ENCODE measurements at regions not wholly inside any gene's neighbourhood (a gene's known extent, or its start where the extent isn't known, plus 50 kb on each side); places are given as distances from the start of the nearest gene placed in this dataset.

GRCh38 chr2:163177592-163177991 lies 339.0 kb upstream of the KCNH7 start:
- ChIA-PET POLR2A (no interaction called here), CTCF (interaction anchor here (1.4 kb wide), 1 partner anchor 12 kb away, joined by 4 read pairs; no protein-coding TSS in a partner anchor)
- no peak overlapping the region for H3K27ac ChIP-seq (ENCODE audit: low read length in 2 of 2)
- no peak overlapping the region for H3K4me3 ChIP-seq (ENCODE audit: control extremely low read depth in 1 of 5, extremely low read depth in 1 of 5, insufficient read depth in 1 of 5, low read depth in 2 of 5, low read length in 4 of 5)
- DNase-seq (no peak), ATAC-seq (ENCODE audit: low read depth) (no peak)
- H3K9me3 ChIP-seq (ENCODE audit: control extremely low read depth in 1 of 3, control insufficient read depth in 2 of 3, insufficient read depth in 1 of 3, low read length in 2 of 3) = no peaks in the 10 kb centered on the region
- Mint-ChIP-seq H3K27me3 (no peaks in the 10 kb centered on the region), H3K4me3 (no peak overlapping the region), H3K9me3 (ENCODE audit: insufficient read depth) (no peaks in the 10 kb centered on the region), H3K4me1 (no peaks in the 10 kb centered on the region), H3K27ac (no peak overlapping the region)
- TF ChIP-seq, protein P1, sequence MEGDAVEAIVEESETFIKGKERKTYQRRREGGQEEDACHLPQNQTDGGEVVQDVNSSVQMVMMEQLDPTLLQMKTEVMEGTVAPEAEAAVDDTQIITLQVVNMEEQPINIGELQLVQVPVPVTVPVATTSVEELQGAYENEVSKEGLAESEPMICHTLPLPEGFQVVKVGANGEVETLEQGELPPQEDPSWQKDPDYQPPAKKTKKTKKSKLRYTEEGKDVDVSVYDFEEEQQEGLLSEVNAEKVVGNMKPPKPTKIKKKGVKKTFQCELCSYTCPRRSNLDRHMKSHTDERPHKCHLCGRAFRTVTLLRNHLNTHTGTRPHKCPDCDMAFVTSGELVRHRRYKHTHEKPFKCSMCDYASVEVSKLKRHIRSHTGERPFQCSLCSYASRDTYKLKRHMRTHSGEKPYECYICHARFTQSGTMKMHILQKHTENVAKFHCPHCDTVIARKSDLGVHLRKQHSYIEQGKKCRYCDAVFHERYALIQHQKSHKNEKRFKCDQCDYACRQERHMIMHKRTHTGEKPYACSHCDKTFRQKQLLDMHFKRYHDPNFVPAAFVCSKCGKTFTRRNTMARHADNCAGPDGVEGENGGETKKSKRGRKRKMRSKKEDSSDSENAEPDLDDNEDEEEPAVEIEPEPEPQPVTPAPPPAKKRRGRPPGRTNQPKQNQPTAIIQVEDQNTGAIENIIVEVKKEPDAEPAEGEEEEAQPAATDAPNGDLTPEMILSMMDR (IDR thresholded peaks at IDR 0.05) = no peak
- no peak for TF ChIP-seq EZH2 (IDR thresholded peaks at IDR 0.05; ENCODE audit: borderline replicate concordance, insufficient read depth, low read depth, low read length, poor library complexity, severe bottlenecking)
- H3K79me2 ChIP-seq (ENCODE audit: control insufficient read depth, insufficient read depth, low read length) = no peaks in the 10 kb centered on the region
- intact Hi-C loops (cut with micrococcal nuclease) = no loop called here
- no peak overlapping the region for H3K9ac ChIP-seq (ENCODE audit: low read length)
- H3K36me3 ChIP-seq (replicated peaks in 1 of 2; ENCODE audit: control extremely low read depth in 1 of 2, control insufficient read depth in 1 of 2, extremely low read depth in 1 of 2, insufficient read depth in 2 of 2, low read length in 1 of 2) = no peaks in the 10 kb centered on the region
- H2AFZ ChIP-seq (ENCODE audit: insufficient read depth, low read depth, low read length, poor library complexity, severe bottlenecking) = no peak overlapping the region
- WGBS (ENCODE audit: insufficient coverage) = 100% methylated on average over 1 of the region's 3 CpGs
- no peaks in the 10 kb centered on the region for H3K27me3 ChIP-seq (replicated peaks in 1 of 4; ENCODE audit: control extremely low read depth in 1 of 4, control insufficient read depth in 3 of 4, insufficient read depth in 4 of 4, low read length in 3 of 4)
- no peak overlapping the region for H3K4me2 ChIP-seq (replicated peaks; ENCODE audit: low read depth, low read length, poor library complexity, severe bottlenecking)
- H4K20me1 ChIP-seq (ENCODE audit: control insufficient read depth, insufficient read depth, low read length, poor library complexity, severe bottlenecking) = no peaks in the 10 kb centered on the region
- no peaks in the 10 kb centered on the region for H3K4me1 ChIP-seq (ENCODE audit: control insufficient read depth in 2 of 2, insufficient read depth in 2 of 2, low read length in 2 of 2)

DNA sequence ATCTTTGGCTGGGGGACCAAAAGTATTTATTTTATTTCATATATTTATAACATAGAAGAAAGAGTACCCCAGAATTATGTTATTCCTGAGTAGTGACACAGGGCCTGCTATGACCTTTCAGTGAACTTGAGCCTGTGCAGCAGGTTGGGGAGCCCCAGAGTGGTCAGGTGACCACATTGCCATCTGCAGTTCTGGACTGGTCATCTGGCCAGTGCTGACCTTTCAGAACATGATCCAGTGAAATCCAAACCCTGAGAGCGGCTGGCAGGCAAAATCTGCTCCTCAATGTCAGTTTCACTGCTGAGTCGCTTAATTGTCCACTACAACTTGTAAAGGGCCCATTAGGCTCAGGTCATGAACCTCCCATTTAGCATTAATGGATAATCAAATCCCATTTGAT lies 336.7 kb upstream of the KCNH7 start:
- Mint-ChIP-seq H3K4me3 (no peak overlapping the region), H3K27ac (no peak overlapping the region), H3K27me3 (no peaks in the 10 kb centered on the region), H3K9me3 (ENCODE audit: insufficient read depth) (no peaks in the 10 kb centered on the region), H3K4me1 (no peaks in the 10 kb centered on the region)
- ATAC-seq (ENCODE audit: low read depth) (no peak), DNase-seq (no peak)
- ChIA-PET POLR2A (no interaction called here), CTCF (no interaction called here)
- Histone ChIP-seq H4K20me1 (ENCODE audit: control insufficient read depth, insufficient read depth, low read length, poor library complexity, severe bottlenecking) (no peaks in the 10 kb centered on the region), H3K4me1 (ENCODE audit: control insufficient read depth in 2 of 2, insufficient read depth in 2 of 2, low read length in 2 of 2) (no peaks in the 10 kb centered on the region), H3K9me3 (ENCODE audit: control extremely low read depth in 1 of 3, control insufficient read depth in 2 of 3, insufficient read depth in 1 of 3, low read length in 2 of 3) (no peaks in the 10 kb centered on the region), H3K9ac (ENCODE audit: low read length) (no peak overlapping the region), H3K4me2 (replicated peaks; ENCODE audit: low read depth, low read length, poor library complexity, severe bottlenecking) (no peak overlapping the region), H2AFZ (ENCODE audit: insufficient read depth, low read depth, low read length, poor library complexity, severe bottlenecking) (no peak overlapping the region), H3K36me3 (replicated peaks in 1 of 2; ENCODE audit: control extremely low read depth in 1 of 2, control insufficient read depth in 1 of 2, extremely low read depth in 1 of 2, insufficient read depth in 2 of 2, low read length in 1 of 2) (no peaks in the 10 kb centered on the region), H3K79me2 (ENCODE audit: control insufficient read depth, insufficient read depth, low read length) (no peaks in the 10 kb centered on the region), H3K4me3 (ENCODE audit: control extremely low read depth in 1 of 5, extremely low read depth in 1 of 5, insufficient read depth in 1 of 5, low read depth in 2 of 5, low read length in 4 of 5) (no peak overlapping the region), H3K27ac (ENCODE audit: low read length in 2 of 2) (no peak overlapping the region), H3K27me3 (replicated peaks in 1 of 4; ENCODE audit: control extremely low read depth in 1 of 4, control insufficient read depth in 3 of 4, insufficient read depth in 4 of 4, low read length in 3 of 4) (no peaks in the 10 kb centered on the region)
- WGBS (ENCODE audit: insufficient coverage) = 81% methylated on average over 2 of the region's 2 CpGs
- intact Hi-C loops (cut with micrococcal nuclease) = no loop called here
- TF ChIP-seq, protein P1 (IDR thresholded peaks at IDR 0.05) = no peak
- no peak for TF ChIP-seq EZH2 (IDR thresholded peaks at IDR 0.05; ENCODE audit: borderline replicate concordance, insufficient read depth, low read depth, low read length, poor library complexity, severe bottlenecking)
